Activated T-cell treated with anti-CD3 and anti-CD28 coated beads, Interleukin-2, amount 50 U/mL, for 4 hours (primary cell): ENCODE measurements at regions not wholly inside any gene's neighbourhood (a gene's known extent, or its start where the extent isn't known, plus 50 kb on each side); places are given as distances from the start of the nearest gene placed in this dataset.
"Not testable (repeated sequence)": the region's sequence is repeated elsewhere in the genome, so short reads cannot be mapped to it uniquely, and the experiment has no call there.

ENCODE experiments used
- ATAC-seq, 2 donors: fragments of 200-7000 bp; cut with Tn5 transposase; one replicate each; pipeline ENCODE4 v1.10.0; 2021
- DNase-seq: peaks from one replicate; pipeline ENCODE4 v3.0.0-alpha.2; 2020
- H3K27me3 Mint-ChIP-seq: one replicate; pipeline ENCODE4 v1.8.0; 2021; ENCODE audit warnings: low read depth, mixed read lengths
- H3K36me3 Mint-ChIP-seq: one replicate; pipeline ENCODE4 v1.8.0; 2022; ENCODE audit warnings: mixed read lengths; ENCODE audit not compliant: insufficient read depth
- H3K4me1 Mint-ChIP-seq: one replicate; pipeline ENCODE4 v1.8.0; 2021; ENCODE audit warnings: low read depth, mixed read lengths
- H3K4me3 Mint-ChIP-seq: one replicate; pipeline ENCODE4 v1.8.0; 2021; ENCODE audit warnings: mild to moderate bottlenecking, moderate library complexity, mixed read lengths
- H3K9me3 Mint-ChIP-seq: one replicate; pipeline ENCODE4 v1.8.0; 2021; ENCODE audit warnings: mixed read lengths

DNA sequence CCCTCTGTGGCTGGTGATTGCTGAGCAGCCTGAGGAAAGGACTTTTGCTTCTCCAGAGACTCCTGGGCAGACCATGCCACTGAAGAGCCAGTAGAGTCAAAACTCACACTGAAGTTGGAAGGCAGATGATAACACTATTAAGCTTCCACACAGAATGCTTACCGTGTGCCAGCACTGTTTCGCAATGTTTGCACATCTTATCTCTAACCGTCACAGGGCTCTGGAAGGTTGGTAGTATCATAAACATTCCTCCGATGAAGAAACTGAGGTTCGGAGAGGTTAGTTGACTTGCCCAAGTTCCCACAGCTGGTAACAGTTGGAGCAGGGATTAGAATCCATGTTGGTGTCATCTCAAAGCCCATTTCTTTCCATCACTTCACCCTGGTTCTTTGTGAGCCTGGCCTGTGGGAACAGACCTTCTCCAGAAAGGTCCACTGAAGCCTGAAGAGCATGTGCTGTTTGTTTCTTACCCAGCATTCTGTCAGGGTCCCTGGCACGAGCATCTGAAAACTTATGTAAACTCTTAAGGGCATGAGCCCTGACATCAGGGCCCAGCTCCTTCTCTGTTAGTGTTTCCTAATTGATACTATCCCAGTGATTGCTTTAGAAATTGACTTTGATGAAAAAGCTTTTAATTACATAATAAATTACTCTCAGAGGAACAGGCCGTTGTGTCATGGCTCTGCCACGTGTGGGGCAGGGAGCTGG lies 77.0 kb upstream of the PRR23C start:
- Mint-ChIP-seq H3K9me3 (no peaks in the 10 kb centered on the region), H3K4me3 (no peak overlapping the region), H3K36me3 (no peaks in the 10 kb centered on the region), H3K4me1 (no peaks in the 10 kb centered on the region), H3K27me3 (no peaks in the 10 kb centered on the region)
- DNase-seq (no peak), ATAC-seq (no peak)

DNA sequence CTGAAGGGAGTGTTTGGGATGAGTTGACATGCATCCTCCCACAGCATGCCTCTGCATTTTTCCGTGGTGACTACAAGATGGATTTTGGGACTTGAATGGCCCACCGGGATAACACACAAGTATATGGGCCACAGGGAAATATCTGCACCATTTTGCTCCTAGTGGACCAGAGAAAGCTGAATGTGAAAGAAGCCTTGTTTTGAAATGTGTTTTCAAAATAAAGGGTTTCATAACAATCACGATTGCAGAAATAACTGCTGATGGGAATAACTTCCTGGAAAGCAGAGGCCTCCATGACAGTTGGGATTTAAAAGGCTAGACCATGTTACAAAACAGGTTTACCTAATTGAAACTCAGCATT lies 77.5 kb upstream of the PRR23C start:
- Mint-ChIP-seq H3K27me3 (no peaks in the 10 kb centered on the region), H3K4me1 (no peaks in the 10 kb centered on the region), H3K36me3 (no peaks in the 10 kb centered on the region), H3K9me3 (no peaks in the 10 kb centered on the region), H3K4me3 (no peak overlapping the region)
- DNase-seq, result no peak
- ATAC-seq, result no peak

DNA sequence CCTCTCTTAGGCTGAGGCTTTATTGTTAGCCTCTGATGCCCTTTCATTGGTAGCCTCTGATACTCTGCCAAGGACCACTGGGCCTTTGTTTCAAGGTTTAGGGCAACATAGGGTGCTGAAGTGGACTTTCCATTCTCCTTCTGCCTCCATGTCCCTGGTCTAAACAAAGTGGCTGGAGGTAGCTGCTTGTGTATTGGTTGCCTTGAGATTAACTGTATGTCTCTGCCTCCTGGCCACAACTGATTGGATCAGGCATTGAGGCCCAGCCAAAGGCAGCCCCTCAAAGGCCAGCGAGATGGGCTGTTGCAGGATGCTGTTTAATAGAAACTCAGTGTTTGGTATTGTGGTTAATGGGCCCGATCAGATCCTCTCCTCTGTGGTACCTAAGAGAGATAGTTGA lies 77.9 kb upstream of the PRR23C start:
- Mint-ChIP-seq H3K4me1 (no peaks in the 10 kb centered on the region), H3K4me3 (no peak overlapping the region), H3K9me3 (no peaks in the 10 kb centered on the region), H3K27me3 (no peaks in the 10 kb centered on the region), H3K36me3 (no peaks in the 10 kb centered on the region)
- DNase-seq, result no peak
- no peak for ATAC-seq

DNA sequence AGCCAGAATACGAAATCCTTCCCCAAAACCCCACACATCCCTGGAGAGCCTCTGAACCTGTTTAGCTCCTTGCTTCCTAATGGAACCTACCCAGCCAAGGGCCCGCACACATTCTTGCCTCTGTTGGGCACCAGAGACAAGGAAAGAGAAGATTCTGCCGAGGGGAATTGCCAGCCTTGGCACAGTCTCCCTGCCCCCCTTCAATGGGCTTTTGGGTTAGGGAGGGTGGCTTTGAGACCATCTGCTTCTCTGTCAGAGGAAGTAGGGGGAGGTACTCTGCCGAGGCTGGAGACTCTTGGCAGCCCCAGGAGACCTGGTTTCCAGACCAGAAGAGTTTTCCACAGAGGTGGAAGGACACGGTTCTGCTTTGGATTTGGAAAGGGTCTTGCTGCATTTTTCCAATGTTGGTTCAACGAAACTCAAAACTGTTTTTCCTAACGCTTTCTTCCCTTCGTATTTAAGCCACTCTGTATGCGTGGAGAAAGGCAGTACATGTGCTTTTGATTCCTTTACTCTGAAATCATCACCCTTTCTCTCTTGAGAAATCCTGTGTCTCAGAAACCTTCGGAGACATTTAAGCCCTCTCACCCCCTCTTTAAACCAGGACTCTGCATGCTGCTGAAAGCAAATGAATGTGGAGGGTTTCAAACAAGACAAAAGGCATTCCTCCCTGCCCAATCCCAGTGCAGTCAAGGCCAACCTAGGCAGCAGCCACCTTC lies 78.8 kb upstream of the PRR23C start:
- H3K36me3 Mint-ChIP-seq, result no peaks in the 10 kb centered on the region
- H3K4me1 Mint-ChIP-seq, result no peaks in the 10 kb centered on the region
- no peak for DNase-seq
- H3K9me3 Mint-ChIP-seq, result no peaks in the 10 kb centered on the region
- peaks cover under 1% of the 10 kb centered on the region for H3K27me3 Mint-ChIP-seq
- no peak overlapping the region for H3K4me3 Mint-ChIP-seq
- ATAC-seq, result no peak

DNA sequence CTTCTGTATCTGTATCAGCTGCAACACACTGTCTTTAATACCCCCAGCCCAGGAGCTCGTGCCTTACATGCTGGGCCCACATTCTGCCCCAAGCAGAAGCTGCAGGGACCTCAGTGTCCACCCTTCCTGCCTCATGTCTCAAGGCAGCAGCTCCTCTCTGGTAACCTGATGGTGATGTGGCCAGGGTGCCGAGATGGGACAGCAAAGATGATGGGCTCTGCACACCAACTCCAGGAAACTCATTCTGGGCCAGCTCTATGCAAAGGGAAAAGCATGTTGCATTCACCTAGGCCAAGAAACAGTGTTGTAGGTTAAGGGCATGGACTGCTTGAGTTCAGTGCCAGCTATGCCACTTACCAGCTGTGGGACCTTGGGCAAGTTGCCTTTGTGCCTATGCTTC lies 79.5 kb upstream of the PRR23C start:
- no peak for DNase-seq
- no peak overlapping the region for H3K4me3 Mint-ChIP-seq
- ATAC-seq, result no peak
- H3K4me1 Mint-ChIP-seq, result no peaks in the 10 kb centered on the region
- no peaks in the 10 kb centered on the region for H3K36me3 Mint-ChIP-seq
- peaks cover 2% of the 10 kb centered on the region for H3K27me3 Mint-ChIP-seq
- H3K9me3 Mint-ChIP-seq, result no peaks in the 10 kb centered on the region

DNA sequence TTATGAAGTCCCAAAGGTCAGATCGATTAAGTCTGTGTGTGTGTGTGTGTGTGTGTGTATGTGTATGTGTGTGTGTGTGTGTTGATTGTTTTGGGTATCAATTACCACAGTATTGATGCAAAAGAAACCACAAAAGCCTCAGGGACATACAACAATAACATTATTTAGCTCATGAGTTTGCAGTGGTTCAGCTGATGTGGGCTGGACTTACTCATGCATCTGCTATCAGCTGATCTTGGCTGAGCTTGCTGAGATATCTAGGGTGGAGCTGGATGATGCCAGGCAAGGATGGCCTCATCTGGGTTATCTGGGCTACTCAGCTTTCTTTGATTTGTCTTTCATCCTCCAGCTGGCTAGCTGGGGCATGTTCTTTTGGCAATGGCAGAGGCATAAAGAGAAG lies 82.4 kb upstream of the PRR23C start:
- Mint-ChIP-seq H3K36me3 (no peaks in the 10 kb centered on the region), H3K4me3 (no peak overlapping the region), H3K27me3 (peaks cover 2% of the 10 kb centered on the region), H3K9me3 (no peaks in the 10 kb centered on the region), H3K4me1 (no peaks in the 10 kb centered on the region)
- ATAC-seq, result no peak
- no peak for DNase-seq

DNA sequence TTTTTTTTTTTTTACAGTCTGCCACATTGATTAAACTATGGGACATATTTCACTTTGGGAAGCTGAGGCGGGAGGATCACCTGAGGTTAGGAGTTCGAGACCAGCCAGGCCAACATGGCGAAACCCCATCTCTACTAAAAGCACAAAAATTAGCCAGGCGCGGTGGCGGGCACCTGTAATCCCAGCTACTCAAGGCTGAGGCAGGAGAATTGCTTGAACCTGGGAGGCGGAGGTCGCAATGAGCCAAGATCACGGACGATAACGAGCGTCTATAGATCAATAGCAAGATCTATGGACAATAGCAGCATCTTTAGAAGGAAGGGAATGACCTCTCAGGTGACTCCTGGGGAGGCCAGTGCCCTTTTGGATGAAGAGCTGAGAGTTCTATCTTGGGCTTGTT lies 82.9 kb upstream of the PRR23C start:
- ATAC-seq, result not testable (repeated sequence)

DNA sequence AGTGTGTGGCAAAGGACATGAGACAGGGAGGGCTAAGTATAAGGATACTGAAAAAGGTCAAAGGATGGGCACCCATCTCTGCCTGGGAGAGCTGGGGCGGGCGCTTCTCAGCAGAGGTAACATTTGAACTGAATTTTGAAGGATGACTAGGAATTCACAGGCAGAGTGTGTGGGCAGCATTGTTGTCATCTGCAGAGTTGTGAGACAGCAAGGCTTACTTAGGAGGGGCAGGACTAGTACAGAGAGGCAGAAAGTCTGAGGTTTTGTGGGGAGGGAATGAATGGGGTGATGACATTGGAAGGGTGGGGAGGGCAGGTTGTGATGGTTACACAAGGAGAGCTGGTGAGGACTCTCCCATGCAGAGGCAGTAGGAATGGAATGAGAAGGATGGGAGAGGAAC lies 84.1 kb upstream of the PRR23C start:
- Mint-ChIP-seq H3K9me3 (no peaks in the 10 kb centered on the region), H3K27me3 (peaks cover 2% of the 10 kb centered on the region), H3K4me1 (no peaks in the 10 kb centered on the region), H3K36me3 (no peaks in the 10 kb centered on the region), H3K4me3 (no peak overlapping the region)
- no peak for ATAC-seq
- no peak for DNase-seq

More for the DNA sequence above, 82.9 kb upstream of the PRR23C start:
- H3K4me3 Mint-ChIP-seq, H3K36me3 Mint-ChIP-seq, H3K4me1 Mint-ChIP-seq, H3K9me3 Mint-ChIP-seq, DNase-seq, H3K27me3 Mint-ChIP-seq: not testable (repeated sequence)

DNA sequence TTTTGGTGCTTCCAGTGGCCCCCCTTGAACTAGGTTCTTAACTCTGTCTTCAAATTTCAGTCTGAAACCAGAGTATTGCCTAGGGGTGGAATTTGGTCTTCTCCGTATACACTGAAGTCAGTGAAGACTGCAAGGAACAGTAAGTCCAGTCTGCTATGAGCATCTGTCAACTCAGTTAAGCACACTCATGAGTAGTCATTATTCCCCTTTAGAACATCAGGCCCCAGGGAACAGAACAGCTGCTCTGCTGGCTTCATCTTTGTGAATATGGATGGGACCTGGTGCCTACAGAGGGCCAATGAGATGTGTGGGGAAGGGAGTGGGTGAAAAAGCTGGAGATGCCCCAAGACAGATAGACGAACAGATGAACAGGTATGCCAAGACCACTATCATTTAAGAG lies 85.2 kb upstream of the PRR23C start:
- H3K9me3 Mint-ChIP-seq, result no peaks in the 10 kb centered on the region
- no peaks in the 10 kb centered on the region for H3K36me3 Mint-ChIP-seq
- H3K27me3 Mint-ChIP-seq, result peaks cover 2% of the 10 kb centered on the region
- H3K4me3 Mint-ChIP-seq, result no peak overlapping the region
- ATAC-seq, result no peak
- no peaks in the 10 kb centered on the region for H3K4me1 Mint-ChIP-seq
- DNase-seq, result no peak

DNA sequence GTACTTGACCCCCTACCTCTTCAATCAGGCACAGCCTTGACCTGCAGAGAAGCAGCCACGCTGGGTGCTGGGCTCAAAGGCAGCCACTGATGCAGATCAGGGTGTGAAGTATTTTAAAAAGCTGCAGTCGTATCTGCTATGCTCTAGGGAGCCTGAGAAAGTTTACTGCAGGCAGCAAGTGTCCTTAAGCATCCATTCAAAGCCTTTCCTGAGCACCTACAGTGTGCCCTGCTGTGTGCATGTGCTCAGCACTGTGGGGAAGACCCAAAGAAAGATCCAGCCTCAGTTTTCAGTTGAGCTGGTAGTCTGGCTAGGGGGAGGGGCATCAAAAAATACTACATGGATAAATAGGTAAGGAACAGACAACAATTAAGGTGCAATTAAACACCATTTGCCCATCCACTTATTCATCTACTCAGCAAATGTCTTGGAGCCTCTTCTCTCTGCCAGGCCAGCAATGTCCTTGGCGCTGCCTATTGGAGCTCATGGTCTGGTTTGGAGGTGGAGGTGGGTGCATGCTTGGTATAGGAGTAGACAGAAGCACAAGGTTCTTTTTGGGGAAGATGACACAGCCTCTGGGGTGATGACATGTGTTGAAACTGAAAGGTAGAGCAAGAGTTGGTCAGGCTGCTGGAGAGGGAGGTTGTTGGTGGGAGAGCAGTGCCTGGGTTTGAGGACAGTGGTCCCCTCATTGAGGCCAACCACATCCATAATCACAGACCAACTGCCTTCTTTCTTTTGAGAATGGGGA lies 85.9 kb upstream of the PRR23C start:
- DNase-seq, result no peak
- no peaks in the 10 kb centered on the region for H3K4me1 Mint-ChIP-seq
- ATAC-seq, result no peak
- H3K36me3 Mint-ChIP-seq, result no peaks in the 10 kb centered on the region
- H3K9me3 Mint-ChIP-seq, result no peaks in the 10 kb centered on the region
- peaks cover 2% of the 10 kb centered on the region for H3K27me3 Mint-ChIP-seq
- no peak overlapping the region for H3K4me3 Mint-ChIP-seq

DNA sequence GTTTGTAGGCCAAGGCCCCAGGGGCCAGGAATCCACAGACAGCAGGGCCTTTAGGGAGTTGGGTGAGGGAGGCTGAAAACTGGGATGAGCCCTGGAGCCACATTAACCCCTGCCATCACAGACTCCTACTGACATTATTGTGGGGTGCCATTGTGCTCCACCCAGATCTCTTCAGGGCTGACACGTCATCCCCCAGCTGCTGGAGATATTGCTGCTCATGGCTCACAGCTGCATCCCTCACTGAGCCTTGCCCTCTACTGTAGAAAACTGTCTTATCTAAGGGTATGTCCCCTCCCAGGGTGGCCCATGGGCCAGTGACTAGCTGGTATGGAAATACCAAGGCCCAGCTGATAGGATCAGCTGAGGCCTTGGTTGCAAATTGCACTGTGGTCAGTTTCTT lies 87.3 kb upstream of the PRR23C start:
- H3K9me3 Mint-ChIP-seq, result no peaks in the 10 kb centered on the region
- no peaks in the 10 kb centered on the region for H3K36me3 Mint-ChIP-seq
- ATAC-seq (no peak), DNase-seq (no peak)
- H3K4me3 Mint-ChIP-seq, result no peak overlapping the region
- H3K4me1 Mint-ChIP-seq, result no peaks in the 10 kb centered on the region
- H3K27me3 Mint-ChIP-seq, result peaks cover 2% of the 10 kb centered on the region

DNA sequence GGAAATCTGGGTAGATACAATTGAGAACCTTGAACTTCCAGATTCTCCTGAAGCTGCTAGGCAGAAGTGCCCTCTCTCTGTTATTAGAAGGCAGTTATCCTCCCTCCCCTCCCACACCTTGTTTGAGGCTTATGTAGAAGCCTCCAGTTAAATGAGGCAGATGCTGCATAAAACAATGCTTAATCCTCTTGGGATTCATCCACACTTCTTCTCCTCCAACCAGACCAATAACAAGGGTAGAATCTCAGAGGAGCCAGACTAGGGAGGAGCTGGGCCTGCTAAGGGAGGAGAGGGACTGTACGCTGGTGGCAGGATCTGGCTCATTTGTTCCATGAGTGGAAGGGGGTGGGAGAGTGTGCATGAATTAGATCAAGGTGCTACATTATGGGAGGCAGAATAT lies 88.3 kb upstream of the PRR23C start:
- no peak for ATAC-seq
- no peaks in the 10 kb centered on the region for H3K4me1 Mint-ChIP-seq
- no peak for DNase-seq
- H3K36me3 Mint-ChIP-seq, result no peaks in the 10 kb centered on the region
- no peaks in the 10 kb centered on the region for H3K9me3 Mint-ChIP-seq
- peaks cover 2% of the 10 kb centered on the region for H3K27me3 Mint-ChIP-seq
- no peak overlapping the region for H3K4me3 Mint-ChIP-seq

DNA sequence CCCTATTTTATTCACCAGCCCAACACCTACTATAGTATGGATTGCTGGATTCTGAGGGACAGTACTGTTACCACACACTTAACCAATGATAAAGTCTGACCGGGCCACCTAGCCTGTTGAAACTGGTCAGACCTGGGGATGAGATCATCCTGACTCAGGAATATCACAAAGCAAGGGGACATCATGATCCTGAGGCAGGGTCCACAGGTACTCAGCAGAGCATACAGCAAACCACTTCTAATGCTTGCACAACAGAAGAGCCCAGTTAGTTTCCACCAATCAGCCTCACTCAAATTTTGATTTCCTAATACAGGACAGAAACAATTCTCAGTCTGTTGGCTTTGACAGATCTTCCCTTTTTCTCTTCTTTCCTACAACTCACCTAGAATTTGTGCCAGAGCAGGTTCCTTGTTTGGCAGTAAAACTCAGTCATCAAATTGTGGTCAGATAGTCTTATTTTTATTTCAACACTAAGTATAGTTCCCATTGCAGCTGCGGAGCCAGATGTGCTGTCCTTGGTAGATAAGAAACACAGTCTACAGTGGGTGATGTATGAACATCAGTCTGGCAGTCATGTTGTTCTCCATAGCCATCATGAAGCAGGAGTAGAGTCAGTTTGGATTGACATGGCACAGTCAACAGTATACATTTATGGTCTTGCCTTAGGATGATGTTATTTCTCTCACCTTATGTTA lies 90.1 kb upstream of the PRR23C start:
- DNase-seq, result no peak
- no peaks in the 10 kb centered on the region for H3K4me1 Mint-ChIP-seq
- H3K4me3 Mint-ChIP-seq, result no peak overlapping the region
- no peaks in the 10 kb centered on the region for H3K36me3 Mint-ChIP-seq
- H3K27me3 Mint-ChIP-seq, result no peaks in the 10 kb centered on the region
- no peaks in the 10 kb centered on the region for H3K9me3 Mint-ChIP-seq
- ATAC-seq, result no peak

DNA sequence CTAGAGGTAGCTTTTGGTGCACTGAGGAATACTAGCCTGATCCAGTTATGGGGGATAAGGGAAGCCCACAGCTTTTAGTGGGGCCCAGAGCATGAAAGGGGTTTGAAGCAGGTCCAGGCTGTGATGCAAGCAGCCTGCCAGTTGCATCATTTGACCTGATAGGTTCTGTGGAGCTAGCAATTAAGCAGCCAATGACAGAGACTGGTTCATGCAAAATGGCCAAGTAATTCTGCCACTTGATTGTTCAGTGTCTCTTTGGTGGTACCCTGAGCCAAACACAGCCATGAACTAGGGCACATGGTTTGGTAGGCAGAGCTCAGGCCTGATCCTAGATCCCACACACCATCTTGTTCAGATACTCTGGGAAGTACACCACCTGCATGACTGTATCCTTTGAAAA lies 91.0 kb upstream of the PRR23C start:
- Mint-ChIP-seq H3K4me1 (no peaks in the 10 kb centered on the region), H3K9me3 (no peaks in the 10 kb centered on the region), H3K4me3 (no peak overlapping the region), H3K36me3 (no peaks in the 10 kb centered on the region), H3K27me3 (no peaks in the 10 kb centered on the region)
- ATAC-seq, result no peak
- DNase-seq, result no peak
